ENCODE measurements at regions not wholly inside any gene's neighbourhood (a gene's known extent, or its start where the extent isn't known, plus 50 kb on each side); places are given as distances from the start of the nearest gene placed in this dataset.

DNA sequence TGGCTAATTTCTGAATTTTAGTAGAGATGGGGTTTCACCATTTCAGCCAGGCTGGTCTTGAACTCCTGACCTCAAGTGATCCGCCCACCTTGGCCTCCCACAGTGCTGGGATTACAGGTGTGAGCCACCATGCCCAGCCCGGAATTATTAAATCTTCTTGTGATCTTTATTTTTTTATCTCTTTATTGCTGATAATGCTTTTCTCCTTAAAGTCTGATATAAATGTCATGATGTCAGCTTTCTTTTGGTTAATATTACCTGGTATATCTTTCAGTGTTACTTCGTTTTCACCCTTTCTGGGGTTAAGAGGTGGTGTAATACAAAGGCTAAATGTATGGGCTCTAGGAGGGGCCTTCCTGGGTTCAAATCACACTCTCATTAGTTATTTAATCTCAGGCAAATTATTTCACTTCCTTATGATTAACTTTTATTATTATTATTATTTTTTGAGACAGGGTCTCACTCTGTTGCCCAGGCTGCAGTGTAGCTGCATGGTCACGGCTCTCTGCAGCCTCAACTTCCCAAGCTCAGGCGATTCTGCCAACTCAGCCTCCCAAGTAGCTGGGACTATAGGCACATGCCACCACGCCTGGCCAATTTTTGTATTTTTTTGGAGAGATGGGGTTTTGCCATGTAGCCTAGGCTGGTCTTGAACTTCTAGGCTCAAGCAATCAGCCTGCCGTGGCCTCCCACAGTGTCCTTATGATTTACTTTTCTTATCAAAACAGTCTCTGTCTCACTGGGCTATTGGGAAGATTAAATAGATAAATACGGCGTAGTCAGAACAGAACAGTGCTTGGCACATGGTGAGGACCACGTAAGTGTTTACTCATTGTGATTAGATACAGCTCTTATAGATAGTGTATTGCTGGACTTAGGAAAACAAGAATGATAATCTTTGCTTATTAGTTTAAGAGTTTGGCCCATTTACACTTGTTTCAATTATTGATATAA, 216.5 kb downstream of the URB2 start:
- TF ChIP-seq, protein P1, sequence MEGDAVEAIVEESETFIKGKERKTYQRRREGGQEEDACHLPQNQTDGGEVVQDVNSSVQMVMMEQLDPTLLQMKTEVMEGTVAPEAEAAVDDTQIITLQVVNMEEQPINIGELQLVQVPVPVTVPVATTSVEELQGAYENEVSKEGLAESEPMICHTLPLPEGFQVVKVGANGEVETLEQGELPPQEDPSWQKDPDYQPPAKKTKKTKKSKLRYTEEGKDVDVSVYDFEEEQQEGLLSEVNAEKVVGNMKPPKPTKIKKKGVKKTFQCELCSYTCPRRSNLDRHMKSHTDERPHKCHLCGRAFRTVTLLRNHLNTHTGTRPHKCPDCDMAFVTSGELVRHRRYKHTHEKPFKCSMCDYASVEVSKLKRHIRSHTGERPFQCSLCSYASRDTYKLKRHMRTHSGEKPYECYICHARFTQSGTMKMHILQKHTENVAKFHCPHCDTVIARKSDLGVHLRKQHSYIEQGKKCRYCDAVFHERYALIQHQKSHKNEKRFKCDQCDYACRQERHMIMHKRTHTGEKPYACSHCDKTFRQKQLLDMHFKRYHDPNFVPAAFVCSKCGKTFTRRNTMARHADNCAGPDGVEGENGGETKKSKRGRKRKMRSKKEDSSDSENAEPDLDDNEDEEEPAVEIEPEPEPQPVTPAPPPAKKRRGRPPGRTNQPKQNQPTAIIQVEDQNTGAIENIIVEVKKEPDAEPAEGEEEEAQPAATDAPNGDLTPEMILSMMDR (IDR thresholded peaks at IDR 0.05 in 4 of 5, conservative IDR thresholded peaks at IDR 0.05 in 1 of 5), result no peak
- no peak for TF ChIP-seq POLR2A (IDR thresholded peaks at IDR 0.05)
